Stomach (tissue), 4 donors: ENCODE measurements at regions not wholly inside any gene's neighbourhood (a gene's known extent, or its start where the extent isn't known, plus 50 kb on each side); places are given as distances from the start of the nearest gene placed in this dataset.

Experiments used
- POLR2AphosphoS5 ChIP-seq, 3 donors: sonication (generic); formaldehyde crosslinking; IDR thresholded peaks; one replicate each; pipeline ENCODE4 v1.6.1; 2016; ENCODE audit warnings: antibody characterized with exemption in 3 of 3
- TF ChIP-seq, protein P1 (sequence below), 7 experiments: fragments of 450-650 bp in 4 of 7; fragments of 200-600 bp in 3 of 7; sonication (generic) in 3 of 7; IDR thresholded peaks; one replicate each; pipeline ENCODE4 v1.5.1; 2016 to 2019; ENCODE audit warnings: antibody characterized with exemption in 7 of 7, control low read depth in 2 of 7, mild to moderate bottlenecking in 1 of 7

DNA sequence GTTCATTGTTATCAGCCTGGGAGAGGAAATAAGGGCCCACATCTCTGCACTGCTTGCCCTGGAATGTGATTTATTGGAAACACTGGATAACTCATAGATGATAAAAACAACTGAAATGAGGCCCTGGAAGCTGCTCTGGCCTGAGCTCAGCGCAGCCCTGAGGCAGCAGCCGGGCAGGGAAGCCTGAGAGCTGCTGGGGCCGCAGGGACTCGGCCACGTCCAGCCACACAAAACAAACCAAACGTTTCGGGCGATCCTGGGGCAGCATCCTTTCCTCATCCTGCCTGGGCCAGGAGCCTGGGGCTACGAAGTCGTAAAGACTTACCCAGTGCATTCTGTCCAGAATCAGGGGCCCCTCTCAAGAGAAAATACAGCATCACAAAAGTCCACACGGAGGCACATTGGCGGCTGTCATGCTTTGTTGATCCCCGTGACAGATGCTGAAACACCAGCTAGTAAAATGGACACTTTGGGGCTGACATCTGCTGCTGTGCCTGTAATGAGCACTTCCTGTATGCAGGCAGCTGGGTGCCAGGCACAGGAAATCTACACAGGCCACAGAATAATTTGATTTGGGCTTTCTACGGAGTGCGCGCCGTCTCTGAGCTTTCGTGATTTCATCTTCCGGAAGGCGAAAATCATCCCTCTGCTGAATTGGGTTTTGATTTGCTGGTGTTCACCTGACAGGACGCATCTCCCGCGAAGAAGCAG, 250.6 kb downstream of the EIPR1 start:
- TF ChIP-seq, protein P1, sequence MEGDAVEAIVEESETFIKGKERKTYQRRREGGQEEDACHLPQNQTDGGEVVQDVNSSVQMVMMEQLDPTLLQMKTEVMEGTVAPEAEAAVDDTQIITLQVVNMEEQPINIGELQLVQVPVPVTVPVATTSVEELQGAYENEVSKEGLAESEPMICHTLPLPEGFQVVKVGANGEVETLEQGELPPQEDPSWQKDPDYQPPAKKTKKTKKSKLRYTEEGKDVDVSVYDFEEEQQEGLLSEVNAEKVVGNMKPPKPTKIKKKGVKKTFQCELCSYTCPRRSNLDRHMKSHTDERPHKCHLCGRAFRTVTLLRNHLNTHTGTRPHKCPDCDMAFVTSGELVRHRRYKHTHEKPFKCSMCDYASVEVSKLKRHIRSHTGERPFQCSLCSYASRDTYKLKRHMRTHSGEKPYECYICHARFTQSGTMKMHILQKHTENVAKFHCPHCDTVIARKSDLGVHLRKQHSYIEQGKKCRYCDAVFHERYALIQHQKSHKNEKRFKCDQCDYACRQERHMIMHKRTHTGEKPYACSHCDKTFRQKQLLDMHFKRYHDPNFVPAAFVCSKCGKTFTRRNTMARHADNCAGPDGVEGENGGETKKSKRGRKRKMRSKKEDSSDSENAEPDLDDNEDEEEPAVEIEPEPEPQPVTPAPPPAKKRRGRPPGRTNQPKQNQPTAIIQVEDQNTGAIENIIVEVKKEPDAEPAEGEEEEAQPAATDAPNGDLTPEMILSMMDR (IDR thresholded peaks at IDR 0.05), result no peak
- TF ChIP-seq POLR2AphosphoS5 (IDR thresholded peaks at IDR 0.05), result no peak
